ENCODE measurements at regions not wholly inside any gene's neighbourhood (a gene's known extent, or its start where the extent isn't known, plus 50 kb on each side); places are given as distances from the start of the nearest gene placed in this dataset.
"Not testable (repeated sequence)": the region's sequence is repeated elsewhere in the genome, so short reads cannot be mapped to it uniquely, and the experiment has no call there.

GRCh38 chr5:90264689-90265544, 144.6 kb downstream of the CETN3 start:
- Histone ChIP-seq H3K79me2 (no peaks in the 10 kb centered on the region), H3K27me3 (ENCODE audit: control insufficient read depth, insufficient read depth, low read length) (no peaks in the 10 kb centered on the region), H3K4me3 (ENCODE audit: low read depth, low read length) (no peak overlapping the region), H2AFZ (no peak overlapping the region), H3K9ac (no peak overlapping the region), H3K4me2 (ENCODE audit: low read length) (no peak overlapping the region), H3K9me3 (ENCODE audit: control insufficient read depth, low read length) (no peaks in the 10 kb centered on the region), H3K4me1 (no peaks in the 10 kb centered on the region), H3K27ac (no peak overlapping the region), H3K36me3 (ENCODE audit: control insufficient read depth, insufficient read depth, low read length) (no peaks in the 10 kb centered on the region)
- peak; percentile 89 for TF ChIP-seq CTCF (IDR thresholded peaks at IDR 0.05)

- Histone ChIP-seq H3K36me3 (ENCODE audit: control insufficient read depth, insufficient read depth, low read length) (no peaks in the 10 kb centered on the region), H3K79me2 (no peaks in the 10 kb centered on the region), H3K4me3 (ENCODE audit: low read depth, low read length) (no peak overlapping the region), H3K27ac (no peak overlapping the region), H3K9me3 (ENCODE audit: control insufficient read depth, low read length) (no peaks in the 10 kb centered on the region), H2AFZ (peak overlapping the region; percentile 25), H3K9ac (no peak overlapping the region), H3K4me2 (ENCODE audit: low read length) (no peak overlapping the region), H3K27me3 (ENCODE audit: control insufficient read depth, insufficient read depth, low read length) (no peaks in the 10 kb centered on the region), H3K4me1 (no peaks in the 10 kb centered on the region)
- TF ChIP-seq CTCF (IDR thresholded peaks at IDR 0.05), result no peak
Observed at GRCh38 chr5:90263102-90263820, 146.3 kb downstream of the CETN3 start.

- Histone ChIP-seq H3K36me3 (ENCODE audit: control insufficient read depth, insufficient read depth, low read length) (no peaks in the 10 kb centered on the region), H3K9me3 (ENCODE audit: control insufficient read depth, low read length) (no peaks in the 10 kb centered on the region), H3K27me3 (ENCODE audit: control insufficient read depth, insufficient read depth, low read length) (no peaks in the 10 kb centered on the region), H3K4me1 (no peaks in the 10 kb centered on the region), H3K4me3 (ENCODE audit: low read depth, low read length) (no peak overlapping the region), H2AFZ (no peak overlapping the region), H3K4me2 (ENCODE audit: low read length) (no peak overlapping the region), H3K27ac (no peak overlapping the region), H3K9ac (no peak overlapping the region), H3K79me2 (no peaks in the 10 kb centered on the region)
- no peak for TF ChIP-seq CTCF (IDR thresholded peaks at IDR 0.05)
Observed at GRCh38 chr5:90251447-90251846, 158.1 kb downstream of the CETN3 start.

GRCh38 chr5:90248640-90249039, 160.9 kb downstream of the CETN3 start:
- H3K79me2 ChIP-seq, result no peaks in the 10 kb centered on the region
- H3K4me1 ChIP-seq, result no peaks in the 10 kb centered on the region
- no peak overlapping the region for H3K27ac ChIP-seq
- H3K4me3 ChIP-seq (ENCODE audit: low read depth, low read length), result no peak overlapping the region
- H3K9ac ChIP-seq, result no peak overlapping the region
- H2AFZ ChIP-seq, result no peak overlapping the region
- TF ChIP-seq CTCF (IDR thresholded peaks at IDR 0.05), result no peak
- no peaks in the 10 kb centered on the region for H3K9me3 ChIP-seq (ENCODE audit: control insufficient read depth, low read length)
- H3K27me3 ChIP-seq (ENCODE audit: control insufficient read depth, insufficient read depth, low read length), result no peaks in the 10 kb centered on the region
- H3K4me2 ChIP-seq (ENCODE audit: low read length), result no peak overlapping the region
- H3K36me3 ChIP-seq (ENCODE audit: control insufficient read depth, insufficient read depth, low read length), result no peaks in the 10 kb centered on the region

- not testable (repeated sequence) for H3K9ac ChIP-seq
Observed at GRCh38 chr5:90243848-90244247, 165.7 kb downstream of the CETN3 start.

More at GRCh38 chr5:90243848-90244247, 165.7 kb downstream of the CETN3 start:
- not testable (repeated sequence) for H3K4me1 ChIP-seq; H3K27me3 ChIP-seq (ENCODE audit: control insufficient read depth, insufficient read depth, low read length); H3K4me2 ChIP-seq (ENCODE audit: low read length); H3K79me2 ChIP-seq; H3K4me3 ChIP-seq (ENCODE audit: low read depth, low read length); H3K9me3 ChIP-seq (ENCODE audit: control insufficient read depth, low read length); H3K36me3 ChIP-seq (ENCODE audit: control insufficient read depth, insufficient read depth, low read length); H2AFZ ChIP-seq; H3K27ac ChIP-seq

Data from parathyroid adenoma (tissue), 2 donors.